Suprapubic skin (tissue), 4 donors: ENCODE measurements at regions not wholly inside any gene's neighbourhood (a gene's known extent, or its start where the extent isn't known, plus 50 kb on each side); places are given as distances from the start of the nearest gene placed in this dataset.

Experiments used
- DNase-seq, 2 donors: peaks; one replicate each; pipeline ENCODE4 v3.0.0-alpha.2; 2019; ENCODE audit warnings: low spot score in 2 of 2
- H3K27ac ChIP-seq: fragments of 200-600 bp; sonication (generic); one replicate; pipeline ENCODE4 v1.5.1; 2019
- H3K27me3 ChIP-seq: fragments of 200-600 bp; sonication (generic); one replicate; pipeline ENCODE4 v1.5.1; 2019
- H3K36me3 ChIP-seq: fragments of 200-600 bp; sonication (generic); one replicate; pipeline ENCODE4 v1.5.1; 2019
- H3K4me1 ChIP-seq: fragments of 200-600 bp; sonication (generic); one replicate; pipeline ENCODE4 v1.5.1; 2019
- H3K4me3 ChIP-seq: fragments of 200-600 bp; sonication (generic); one replicate; pipeline ENCODE4 v1.5.1; 2019; ENCODE audit warnings: mild to moderate bottlenecking
- H3K9me3 ChIP-seq: fragments of 200-600 bp; sonication (generic); one replicate; pipeline ENCODE4 v1.5.1; 2019
- EP300 ChIP-seq: sonication (generic); formaldehyde crosslinking; IDR thresholded peaks from one replicate; pipeline ENCODE4 v1.6.1; 2017; ENCODE audit warnings: antibody characterized with exemption
- POLR2A ChIP-seq, 2 donors: fragments of 450-650 bp; IDR thresholded peaks; one replicate each; pipeline ENCODE4 v1.6.1; 2017; ENCODE audit warnings: antibody characterized with exemption in 2 of 2, mild to moderate bottlenecking in 2 of 2, moderate library complexity in 2 of 2
- POLR2AphosphoS5 ChIP-seq, 3 donors: sonication (generic); formaldehyde crosslinking; IDR thresholded peaks; one replicate each; pipeline ENCODE4 v1.6.1; 2017; ENCODE audit warnings: antibody characterized with exemption in 3 of 3
- WGBS: methylation state at CpG from one replicate; pipeline ENCODE4 v1.1.5; 2018; 5-methylcytosine and 5-hydroxymethylcytosine counted together
- TF ChIP-seq, protein P1 (sequence below), 2 donors: fragments of 200-600 bp in 1 of 2; fragments of 450-650 bp in 1 of 2; sonication (generic) in 1 of 2; IDR thresholded peaks; one replicate each; pipeline ENCODE4 v1.5.1; 2016 to 2019; ENCODE audit warnings: antibody characterized with exemption in 2 of 2, mild to moderate bottlenecking in 1 of 2, moderate library complexity in 1 of 2

DNA sequence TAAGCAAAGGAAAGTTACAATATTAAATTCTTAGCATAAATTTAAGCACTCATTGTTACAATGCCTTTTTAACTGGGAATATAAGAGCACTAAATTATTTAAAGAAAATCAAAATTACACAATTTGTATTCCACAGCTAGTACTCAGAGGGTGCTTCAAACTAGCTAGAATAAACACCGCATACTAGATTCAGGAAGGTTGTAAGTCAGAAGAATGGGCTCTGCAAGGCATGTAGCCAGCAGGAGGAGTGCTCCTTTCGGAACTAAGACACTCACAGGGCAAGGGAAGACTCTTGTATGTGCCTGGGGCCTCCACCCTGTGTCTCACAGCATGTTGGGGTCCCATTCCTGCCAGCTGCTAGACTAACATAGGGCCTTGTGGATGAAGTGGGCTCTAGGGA, 327.7 kb upstream of the ALCAM start:
- TF ChIP-seq POLR2A (IDR thresholded peaks at IDR 0.05) (no peak), EP300 (no peak), POLR2AphosphoS5 (IDR thresholded peaks at IDR 0.05) (no peak)
- TF ChIP-seq, protein P1, sequence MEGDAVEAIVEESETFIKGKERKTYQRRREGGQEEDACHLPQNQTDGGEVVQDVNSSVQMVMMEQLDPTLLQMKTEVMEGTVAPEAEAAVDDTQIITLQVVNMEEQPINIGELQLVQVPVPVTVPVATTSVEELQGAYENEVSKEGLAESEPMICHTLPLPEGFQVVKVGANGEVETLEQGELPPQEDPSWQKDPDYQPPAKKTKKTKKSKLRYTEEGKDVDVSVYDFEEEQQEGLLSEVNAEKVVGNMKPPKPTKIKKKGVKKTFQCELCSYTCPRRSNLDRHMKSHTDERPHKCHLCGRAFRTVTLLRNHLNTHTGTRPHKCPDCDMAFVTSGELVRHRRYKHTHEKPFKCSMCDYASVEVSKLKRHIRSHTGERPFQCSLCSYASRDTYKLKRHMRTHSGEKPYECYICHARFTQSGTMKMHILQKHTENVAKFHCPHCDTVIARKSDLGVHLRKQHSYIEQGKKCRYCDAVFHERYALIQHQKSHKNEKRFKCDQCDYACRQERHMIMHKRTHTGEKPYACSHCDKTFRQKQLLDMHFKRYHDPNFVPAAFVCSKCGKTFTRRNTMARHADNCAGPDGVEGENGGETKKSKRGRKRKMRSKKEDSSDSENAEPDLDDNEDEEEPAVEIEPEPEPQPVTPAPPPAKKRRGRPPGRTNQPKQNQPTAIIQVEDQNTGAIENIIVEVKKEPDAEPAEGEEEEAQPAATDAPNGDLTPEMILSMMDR (IDR thresholded peaks at IDR 0.05): no peak
- Histone ChIP-seq H3K36me3 (no peaks in the 10 kb centered on the region), H3K9me3 (no peaks in the 10 kb centered on the region), H3K4me1 (no peaks in the 10 kb centered on the region), H3K4me3 (no peak overlapping the region), H3K27me3 (no peaks in the 10 kb centered on the region), H3K27ac (no peak overlapping the region)
- DNase-seq: no peak
- WGBS: 81% methylated on average over 2 of the region's 2 CpGs

GRCh38 chr3:105040026-105040622, 326.6 kb upstream of the ALCAM start:
- Histone ChIP-seq H3K4me1 (no peaks in the 10 kb centered on the region), H3K27me3 (no peaks in the 10 kb centered on the region), H3K4me3 (no peak overlapping the region), H3K27ac (no peak overlapping the region), H3K36me3 (no peaks in the 10 kb centered on the region), H3K9me3 (no peaks in the 10 kb centered on the region)
- TF ChIP-seq EP300 (no peak), POLR2AphosphoS5 (IDR thresholded peaks at IDR 0.05) (no peak), POLR2A (IDR thresholded peaks at IDR 0.05) (no peak)
- TF ChIP-seq, protein P1 (IDR thresholded peaks at IDR 0.05): no peak
- WGBS: 50% methylated on average over 1 of the region's 1 CpG
- DNase-seq: no peak

DNA sequence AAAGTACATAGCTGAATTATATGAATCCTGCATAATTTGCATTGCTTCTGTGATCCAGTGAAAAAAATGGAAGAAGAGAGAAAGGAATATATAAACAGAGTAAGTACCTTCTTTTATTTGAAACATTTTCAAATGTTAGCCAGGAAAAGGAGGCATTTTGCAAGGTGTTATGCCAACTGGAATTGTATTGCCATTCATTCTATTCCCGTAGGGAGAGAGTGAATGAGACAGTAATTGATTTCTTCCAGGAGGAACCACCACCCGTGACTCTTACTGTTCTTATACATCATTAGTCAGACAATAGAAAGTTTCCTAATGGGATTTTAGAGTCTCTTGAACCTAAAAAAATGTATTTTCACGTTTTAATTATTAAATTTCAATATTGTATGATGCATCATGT, 324.1 kb upstream of the ALCAM start:
- TF ChIP-seq, protein P1 (IDR thresholded peaks at IDR 0.05): no peak
- TF ChIP-seq POLR2AphosphoS5 (IDR thresholded peaks at IDR 0.05) (no peak), EP300 (no peak)
- no peaks in the 10 kb centered on the region for H3K36me3 ChIP-seq
- H3K27me3 ChIP-seq: no peaks in the 10 kb centered on the region
- H3K4me1 ChIP-seq: no peaks in the 10 kb centered on the region
- no peak overlapping the region for H3K27ac ChIP-seq
- H3K9me3 ChIP-seq: no peaks in the 10 kb centered on the region
- no peak for DNase-seq
- 25% methylated on average over 3 of the region's 3 CpGs for WGBS
- H3K4me3 ChIP-seq: no peak overlapping the region

DNA sequence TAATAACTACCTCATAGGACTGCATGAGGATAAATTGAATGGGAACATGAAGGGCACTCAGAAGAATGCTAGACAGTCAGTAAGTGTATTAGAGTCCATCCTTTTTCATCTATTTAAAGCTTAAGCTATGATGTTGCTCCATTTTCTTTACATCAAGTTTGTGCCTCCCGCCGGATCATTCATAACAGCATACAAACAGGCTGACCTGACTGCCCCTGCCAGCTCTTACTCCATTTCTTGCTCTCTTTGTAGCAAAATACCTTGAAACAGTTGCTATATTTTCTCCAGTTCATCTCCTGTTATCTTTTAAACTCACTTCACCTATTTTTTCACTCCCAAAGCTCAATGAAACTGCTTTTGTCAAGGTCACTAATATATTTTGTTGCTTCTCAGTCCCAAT, 315.6 kb upstream of the ALCAM start:
- H3K27me3 ChIP-seq: no peaks in the 10 kb centered on the region
- H3K36me3 ChIP-seq: no peaks in the 10 kb centered on the region
- TF ChIP-seq, protein P1 (IDR thresholded peaks at IDR 0.05): no peak
- no peak for TF ChIP-seq POLR2A (IDR thresholded peaks at IDR 0.05)
- TF ChIP-seq EP300: no peak
- no peak for TF ChIP-seq POLR2AphosphoS5 (IDR thresholded peaks at IDR 0.05)
- 88% methylated on average over 2 of the region's 2 CpGs for WGBS
- no peaks in the 10 kb centered on the region for H3K9me3 ChIP-seq
- no peak for DNase-seq
- H3K4me3 ChIP-seq: no peak overlapping the region
- no peak overlapping the region for H3K27ac ChIP-seq
- no peaks in the 10 kb centered on the region for H3K4me1 ChIP-seq

- TF ChIP-seq EP300 (no peak), POLR2A (IDR thresholded peaks at IDR 0.05) (no peak), POLR2AphosphoS5 (IDR thresholded peaks at IDR 0.05) (no peak)
- TF ChIP-seq, protein P1 (IDR thresholded peaks at IDR 0.05): no peak
- H3K4me3 ChIP-seq: no peak overlapping the region
- no peak overlapping the region for H3K27ac ChIP-seq
- H3K4me1 ChIP-seq: no peaks in the 10 kb centered on the region
- DNase-seq: no peak
- 91% methylated on average over 1 of the region's 1 CpG for WGBS
- H3K27me3 ChIP-seq: no peaks in the 10 kb centered on the region
- H3K9me3 ChIP-seq: no peaks in the 10 kb centered on the region
- no peaks in the 10 kb centered on the region for H3K36me3 ChIP-seq
These were observed 314.7 kb upstream of the ALCAM start for GRCh38 chr3:105051972-105052371.
